ENCODE measurements at regions not wholly inside any gene's neighbourhood (a gene's known extent, or its start where the extent isn't known, plus 50 kb on each side); places are given as distances from the start of the nearest gene placed in this dataset.

- Histone ChIP-seq H3K9ac (no peak overlapping the region), H3K4me3 (ENCODE audit: low read depth, low read length) (no peak overlapping the region), H3K79me2 (no peaks in the 10 kb centered on the region), H3K4me2 (ENCODE audit: low read length) (no peak overlapping the region), H3K27me3 (ENCODE audit: control insufficient read depth, insufficient read depth, low read length) (no peaks in the 10 kb centered on the region), H2AFZ (no peak overlapping the region), H3K9me3 (ENCODE audit: control insufficient read depth, low read length) (no peaks in the 10 kb centered on the region), H3K4me1 (no peaks in the 10 kb centered on the region), H3K27ac (no peak overlapping the region), H3K36me3 (ENCODE audit: control insufficient read depth, insufficient read depth, low read length) (no peaks in the 10 kb centered on the region)
- TF ChIP-seq CTCF (IDR thresholded peaks at IDR 0.05) = no peak
These were observed 358.1 kb downstream of the CDK5RAP2 start for GRCh38 chr9:120221844-120222243.

GRCh38 chr9:120214332-120214731 lies 365.6 kb downstream of the CDK5RAP2 start:
- no peak overlapping the region for H3K4me3 ChIP-seq (ENCODE audit: low read depth, low read length)
- no peaks in the 10 kb centered on the region for H3K79me2 ChIP-seq
- H2AFZ ChIP-seq = no peak overlapping the region
- no peaks in the 10 kb centered on the region for H3K9me3 ChIP-seq (ENCODE audit: control insufficient read depth, low read length)
- no peaks in the 10 kb centered on the region for H3K27me3 ChIP-seq (ENCODE audit: control insufficient read depth, insufficient read depth, low read length)
- H3K4me2 ChIP-seq (ENCODE audit: low read length) = no peak overlapping the region
- no peaks in the 10 kb centered on the region for H3K36me3 ChIP-seq (ENCODE audit: control insufficient read depth, insufficient read depth, low read length)
- H3K4me1 ChIP-seq = no peaks in the 10 kb centered on the region
- no peak overlapping the region for H3K27ac ChIP-seq
- no peak for TF ChIP-seq CTCF (IDR thresholded peaks at IDR 0.05)
- no peak overlapping the region for H3K9ac ChIP-seq

GRCh38 chr9:120212853-120213200 lies 367.1 kb downstream of the CDK5RAP2 start:
- no peak overlapping the region for H3K27ac ChIP-seq
- H3K36me3 ChIP-seq (ENCODE audit: control insufficient read depth, insufficient read depth, low read length) = no peaks in the 10 kb centered on the region
- no peak for TF ChIP-seq CTCF (IDR thresholded peaks at IDR 0.05)
- no peaks in the 10 kb centered on the region for H3K27me3 ChIP-seq (ENCODE audit: control insufficient read depth, insufficient read depth, low read length)
- H3K4me2 ChIP-seq (ENCODE audit: low read length) = no peak overlapping the region
- H3K9ac ChIP-seq = no peak overlapping the region
- H2AFZ ChIP-seq = no peak overlapping the region
- no peaks in the 10 kb centered on the region for H3K4me1 ChIP-seq
- H3K9me3 ChIP-seq (ENCODE audit: control insufficient read depth, low read length) = no peaks in the 10 kb centered on the region
- H3K4me3 ChIP-seq (ENCODE audit: low read depth, low read length) = no peak overlapping the region
- no peaks in the 10 kb centered on the region for H3K79me2 ChIP-seq

- Histone ChIP-seq H3K4me1 (no peaks in the 10 kb centered on the region), H3K4me3 (ENCODE audit: low read depth, low read length) (no peak overlapping the region), H3K4me2 (ENCODE audit: low read length) (no peak overlapping the region), H3K36me3 (ENCODE audit: control insufficient read depth, insufficient read depth, low read length) (no peaks in the 10 kb centered on the region), H3K79me2 (no peaks in the 10 kb centered on the region), H3K9ac (no peak overlapping the region), H3K27ac (no peak overlapping the region), H3K9me3 (ENCODE audit: control insufficient read depth, low read length) (no peaks in the 10 kb centered on the region), H2AFZ (no peak overlapping the region), H3K27me3 (ENCODE audit: control insufficient read depth, insufficient read depth, low read length) (no peaks in the 10 kb centered on the region)
- no peak for TF ChIP-seq CTCF (IDR thresholded peaks at IDR 0.05)
These were observed 367.7 kb downstream of the CDK5RAP2 start for GRCh38 chr9:120212153-120212852.

GRCh38 chr9:120210274-120210673 lies 369.7 kb downstream of the CDK5RAP2 start:
- no peak overlapping the region for H3K27ac ChIP-seq
- TF ChIP-seq CTCF (IDR thresholded peaks at IDR 0.05) = no peak
- no peaks in the 10 kb centered on the region for H3K27me3 ChIP-seq (ENCODE audit: control insufficient read depth, insufficient read depth, low read length)
- H3K4me2 ChIP-seq (ENCODE audit: low read length) = no peak overlapping the region
- no peaks in the 10 kb centered on the region for H3K9me3 ChIP-seq (ENCODE audit: control insufficient read depth, low read length)
- no peaks in the 10 kb centered on the region for H3K79me2 ChIP-seq
- no peaks in the 10 kb centered on the region for H3K36me3 ChIP-seq (ENCODE audit: control insufficient read depth, insufficient read depth, low read length)
- no peak overlapping the region for H2AFZ ChIP-seq
- no peaks in the 10 kb centered on the region for H3K4me1 ChIP-seq
- no peak overlapping the region for H3K9ac ChIP-seq
- H3K4me3 ChIP-seq (ENCODE audit: low read depth, low read length) = no peak overlapping the region
